ENCODE measurements at regions not wholly inside any gene's neighbourhood (a gene's known extent, or its start where the extent isn't known, plus 50 kb on each side); places are given as distances from the start of the nearest gene placed in this dataset.

DNA sequence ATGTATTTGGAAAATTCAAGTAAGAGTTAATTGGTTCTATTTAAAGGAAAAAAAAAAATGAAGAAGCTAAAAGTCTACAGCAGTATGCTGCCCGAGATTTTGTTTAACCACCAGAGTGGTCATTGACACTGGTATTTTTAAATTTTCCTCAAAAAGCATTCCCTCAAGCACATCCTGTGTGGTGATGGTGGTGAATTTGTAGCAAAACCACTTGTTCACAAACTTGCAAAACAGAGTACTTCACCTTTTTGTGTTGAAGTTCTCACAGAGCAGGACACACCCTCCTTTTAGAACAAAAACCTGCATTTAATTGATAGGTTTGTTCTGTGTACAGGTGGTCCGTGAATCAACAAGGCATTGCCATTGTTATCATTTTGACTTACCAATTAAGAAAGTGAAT is 374.2 kb downstream of the EFNA5 start:
- TF ChIP-seq, protein P1, sequence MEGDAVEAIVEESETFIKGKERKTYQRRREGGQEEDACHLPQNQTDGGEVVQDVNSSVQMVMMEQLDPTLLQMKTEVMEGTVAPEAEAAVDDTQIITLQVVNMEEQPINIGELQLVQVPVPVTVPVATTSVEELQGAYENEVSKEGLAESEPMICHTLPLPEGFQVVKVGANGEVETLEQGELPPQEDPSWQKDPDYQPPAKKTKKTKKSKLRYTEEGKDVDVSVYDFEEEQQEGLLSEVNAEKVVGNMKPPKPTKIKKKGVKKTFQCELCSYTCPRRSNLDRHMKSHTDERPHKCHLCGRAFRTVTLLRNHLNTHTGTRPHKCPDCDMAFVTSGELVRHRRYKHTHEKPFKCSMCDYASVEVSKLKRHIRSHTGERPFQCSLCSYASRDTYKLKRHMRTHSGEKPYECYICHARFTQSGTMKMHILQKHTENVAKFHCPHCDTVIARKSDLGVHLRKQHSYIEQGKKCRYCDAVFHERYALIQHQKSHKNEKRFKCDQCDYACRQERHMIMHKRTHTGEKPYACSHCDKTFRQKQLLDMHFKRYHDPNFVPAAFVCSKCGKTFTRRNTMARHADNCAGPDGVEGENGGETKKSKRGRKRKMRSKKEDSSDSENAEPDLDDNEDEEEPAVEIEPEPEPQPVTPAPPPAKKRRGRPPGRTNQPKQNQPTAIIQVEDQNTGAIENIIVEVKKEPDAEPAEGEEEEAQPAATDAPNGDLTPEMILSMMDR (conservative IDR thresholded peaks at IDR 0.05): no peak
- TF ChIP-seq ZFX (IDR thresholded peaks at IDR 0.05): no peak
